GM19351 (cell line): ENCODE measurements at regions not wholly inside any gene's neighbourhood (a gene's known extent, or its start where the extent isn't known, plus 50 kb on each side); places are given as distances from the start of the nearest gene placed in this dataset.

Source experiments
- ATAC-seq: cut with Tn5 transposase; IDR thresholded peaks from one replicate; pipeline ENCODE4 v1.9.1; 2021; ENCODE audit warnings: mild to moderate bottlenecking, moderate library complexity; ENCODE audit not compliant: unreplicated experiment

DNA sequence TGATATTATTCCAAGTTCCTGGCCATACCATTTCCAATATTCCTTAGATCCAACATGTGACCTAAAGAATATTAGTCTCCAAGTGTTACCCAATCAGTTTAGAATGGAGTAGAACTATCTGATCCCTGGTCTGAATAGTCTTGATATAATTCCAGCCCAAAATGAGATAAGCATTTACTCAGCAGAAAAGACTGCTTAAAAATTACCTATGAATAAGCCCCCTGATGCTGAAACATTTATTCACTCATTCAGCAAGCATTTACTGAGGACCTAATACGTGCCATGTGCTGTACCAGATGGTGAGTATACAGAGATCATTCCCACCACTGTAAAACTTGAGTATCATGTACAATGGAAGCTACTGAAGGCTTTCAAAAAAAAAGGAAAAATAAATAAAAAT, 157.0 kb downstream of the FAM114A2 start:
- ATAC-seq = no peak

DNA sequence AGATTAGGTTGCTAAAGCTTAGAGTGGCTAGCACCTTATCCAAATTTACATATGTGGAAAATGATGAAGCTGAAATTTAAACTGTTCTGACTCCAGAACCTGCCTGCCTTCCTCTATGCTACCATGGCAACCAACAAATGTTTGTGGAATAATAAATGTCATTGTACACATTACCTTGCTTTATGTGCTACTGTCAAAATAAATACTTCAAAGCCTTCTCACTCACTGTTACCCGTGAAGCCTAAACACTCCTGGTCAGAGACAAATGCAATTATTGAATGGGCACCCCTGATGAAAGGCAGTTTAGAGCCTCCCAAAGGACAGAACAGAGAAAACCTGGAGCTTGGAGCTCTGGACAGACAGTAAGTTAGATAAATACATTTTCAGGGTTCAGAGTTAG, 158.6 kb downstream of the FAM114A2 start:
- no peak for ATAC-seq

DNA sequence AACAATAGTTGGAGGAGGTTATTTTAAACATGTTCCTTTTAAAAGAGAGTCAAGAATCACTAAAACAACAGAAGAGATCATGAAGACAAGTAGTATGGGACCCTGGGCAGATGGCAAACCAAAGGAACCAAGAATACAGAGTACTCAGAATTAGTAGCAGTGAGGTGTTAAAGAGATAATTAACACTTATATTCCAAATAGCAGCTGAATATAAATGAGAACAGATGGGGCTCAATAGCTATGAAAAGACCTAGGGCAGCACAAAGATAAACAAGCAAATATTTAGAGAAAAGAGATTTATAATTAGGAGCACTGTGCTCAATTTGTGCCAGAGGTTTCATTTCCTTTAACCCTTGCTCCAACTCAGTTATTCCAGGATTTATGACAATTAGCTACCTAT, 159.1 kb downstream of the FAM114A2 start:
- ATAC-seq = no peak

DNA sequence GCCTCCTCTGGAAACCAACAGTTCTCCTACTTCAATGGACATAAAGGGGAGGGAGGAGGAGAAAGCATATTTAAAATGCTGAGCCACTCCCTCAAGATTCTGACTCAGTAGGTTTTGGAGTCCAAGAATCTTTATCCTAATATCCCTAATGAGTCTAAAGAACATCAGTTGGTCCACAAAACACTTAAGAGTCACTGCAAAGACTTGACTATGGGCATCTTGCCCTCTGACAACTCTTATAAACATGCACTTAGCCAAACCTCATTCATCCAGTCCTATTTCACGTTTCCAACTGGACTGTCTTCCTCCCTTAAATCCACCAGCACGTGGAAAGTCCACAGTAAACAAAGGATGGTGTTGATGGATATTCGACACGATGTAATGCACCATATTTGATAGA, 172.5 kb downstream of the FAM114A2 start:
- no peak for ATAC-seq

DNA sequence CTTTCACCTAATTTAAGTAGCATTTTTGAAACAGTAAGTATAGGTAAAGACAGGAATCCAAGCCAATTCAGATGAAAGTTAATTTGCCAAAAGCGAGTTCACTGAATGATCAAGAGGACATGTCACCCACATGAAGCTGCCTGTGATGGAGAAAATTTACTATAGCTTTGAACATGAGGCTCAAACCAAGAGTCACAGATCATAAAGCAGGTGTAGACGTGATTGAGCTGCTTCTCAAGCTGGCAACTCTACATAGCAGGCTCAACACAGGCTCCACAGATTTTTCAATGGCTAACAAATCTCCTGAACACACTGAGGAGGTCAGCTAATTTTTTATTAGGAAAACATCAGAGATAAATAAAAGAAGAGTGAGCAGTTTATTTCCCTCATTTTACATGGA, 173.7 kb downstream of the FAM114A2 start:
- no peak for ATAC-seq

DNA sequence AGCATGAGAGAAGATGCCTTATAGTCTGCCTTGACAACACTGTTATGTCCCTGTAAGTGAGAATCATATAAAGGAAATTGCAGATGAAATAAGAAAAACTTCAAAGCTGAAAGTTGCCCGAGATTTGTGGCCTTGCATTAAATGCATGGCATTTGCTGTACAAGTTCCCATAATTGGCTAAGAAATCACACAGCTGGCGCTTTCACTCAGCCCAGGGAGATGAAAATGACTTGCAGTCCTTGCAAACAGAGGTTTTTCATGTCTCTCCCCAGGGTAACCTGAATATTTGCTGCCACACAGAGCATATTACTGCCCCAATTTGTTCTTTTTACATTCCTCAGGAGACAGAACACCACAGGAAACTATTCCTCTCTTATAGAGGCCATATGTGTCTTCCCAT, 174.8 kb downstream of the FAM114A2 start:
- no peak for ATAC-seq
